DND-41 (cell line): ENCODE measurements at regions not wholly inside any gene's neighbourhood (a gene's known extent, or its start where the extent isn't known, plus 50 kb on each side); places are given as distances from the start of the nearest gene placed in this dataset.

Experiments
- EZH2 ChIP-seq: IDR thresholded peaks from 3 replicates; pipeline ENCODE4 v1.6.1; 2012; ENCODE audit warnings: borderline replicate concordance, low read depth, mild to moderate bottlenecking, moderate library complexity, low read length, inconsistent platforms; ENCODE audit not compliant: severe bottlenecking
- TF ChIP-seq, protein P1 (sequence below): IDR thresholded peaks from 2 replicates; pipeline ENCODE4 v1.5.1; 2012; ENCODE audit warnings: borderline replicate concordance, low read length, moderate library complexity, mild to moderate bottlenecking; ENCODE audit not compliant: poor library complexity, severe bottlenecking; ENCODE audit errors: extremely low read depth

DNA sequence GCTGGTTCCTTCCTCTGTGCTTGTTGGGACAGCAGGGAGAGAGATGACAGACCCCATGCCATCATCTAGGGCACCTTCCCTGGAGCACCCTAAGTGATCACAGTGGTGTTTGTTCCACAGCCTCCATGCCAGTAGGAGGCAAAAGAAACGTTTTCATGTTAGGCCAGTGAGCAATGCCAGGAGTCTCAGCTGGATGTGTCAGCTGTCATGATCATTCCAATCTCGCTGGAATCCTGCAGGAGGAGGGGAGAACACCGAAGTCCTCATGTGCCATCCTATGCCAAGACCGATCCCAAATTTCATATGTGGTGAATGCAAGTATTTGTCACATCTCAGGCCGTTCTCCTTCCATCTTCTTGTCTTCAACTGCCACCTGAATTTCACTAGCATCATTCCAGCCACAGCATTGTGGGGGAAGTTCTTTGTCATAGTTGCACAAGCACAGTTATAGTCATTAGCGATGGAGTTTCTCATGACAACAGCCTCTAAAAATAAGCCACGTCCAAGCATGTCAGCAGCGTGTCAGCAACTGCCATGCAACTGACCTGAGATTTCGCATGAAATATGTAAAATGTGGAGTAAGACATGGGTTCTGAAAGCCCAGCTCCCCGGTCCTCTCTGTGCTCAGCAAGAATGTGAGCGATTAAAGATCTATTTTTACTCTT, 97.2 kb upstream of the DNAH5 start:
- TF ChIP-seq, protein P1, sequence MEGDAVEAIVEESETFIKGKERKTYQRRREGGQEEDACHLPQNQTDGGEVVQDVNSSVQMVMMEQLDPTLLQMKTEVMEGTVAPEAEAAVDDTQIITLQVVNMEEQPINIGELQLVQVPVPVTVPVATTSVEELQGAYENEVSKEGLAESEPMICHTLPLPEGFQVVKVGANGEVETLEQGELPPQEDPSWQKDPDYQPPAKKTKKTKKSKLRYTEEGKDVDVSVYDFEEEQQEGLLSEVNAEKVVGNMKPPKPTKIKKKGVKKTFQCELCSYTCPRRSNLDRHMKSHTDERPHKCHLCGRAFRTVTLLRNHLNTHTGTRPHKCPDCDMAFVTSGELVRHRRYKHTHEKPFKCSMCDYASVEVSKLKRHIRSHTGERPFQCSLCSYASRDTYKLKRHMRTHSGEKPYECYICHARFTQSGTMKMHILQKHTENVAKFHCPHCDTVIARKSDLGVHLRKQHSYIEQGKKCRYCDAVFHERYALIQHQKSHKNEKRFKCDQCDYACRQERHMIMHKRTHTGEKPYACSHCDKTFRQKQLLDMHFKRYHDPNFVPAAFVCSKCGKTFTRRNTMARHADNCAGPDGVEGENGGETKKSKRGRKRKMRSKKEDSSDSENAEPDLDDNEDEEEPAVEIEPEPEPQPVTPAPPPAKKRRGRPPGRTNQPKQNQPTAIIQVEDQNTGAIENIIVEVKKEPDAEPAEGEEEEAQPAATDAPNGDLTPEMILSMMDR, result no peak
- TF ChIP-seq EZH2, result no peak
